HepG2 (cell line): ENCODE measurements at regions not wholly inside any gene's neighbourhood (a gene's known extent, or its start where the extent isn't known, plus 50 kb on each side); places are given as distances from the start of the nearest gene placed in this dataset.

ENCODE experiments used
- ATF1 ChIP-seq: IDR thresholded peaks from 2 replicates; pipeline ENCODE4 v1.6.1; 2016; ENCODE audit warnings: mild to moderate bottlenecking, control low read depth
- NR3C1 ChIP-seq: sonication (generic); formaldehyde crosslinking; IDR thresholded peaks from 2 replicates; pipeline ENCODE4 v1.4.0; 2020; ENCODE audit warnings: missing genetic modification reagents
- ZFP1 ChIP-seq: IDR thresholded peaks from 2 replicates; pipeline ENCODE4 v1.6.1; 2016
- ZNF841 ChIP-seq: sonication (generic); formaldehyde crosslinking; IDR thresholded peaks from 2 replicates; pipeline ENCODE4 v1.8.1; 2023; ENCODE audit warnings: missing genetic modification reagents, borderline replicate concordance
- TF ChIP-seq, protein P1 (sequence below): sonication (generic); formaldehyde crosslinking; IDR thresholded peaks from 2 replicates; pipeline ENCODE4 v1.9.0; 2021; ENCODE audit warnings: mild to moderate bottlenecking, missing genetic modification reagents
- TF ChIP-seq, protein P2 (sequence below): sonication (generic); formaldehyde crosslinking; IDR thresholded peaks from 2 replicates; pipeline ENCODE4 v1.8.0; 2022; ENCODE audit warnings: mild to moderate bottlenecking, missing genetic modification reagents, moderate library complexity
- TF ChIP-seq, protein P3 (sequence below): IDR thresholded peaks from 2 replicates; pipeline ENCODE4 v1.6.1; 2016; ENCODE audit warnings: missing genetic modification reagents, missing compliant biosample characterization

DNA sequence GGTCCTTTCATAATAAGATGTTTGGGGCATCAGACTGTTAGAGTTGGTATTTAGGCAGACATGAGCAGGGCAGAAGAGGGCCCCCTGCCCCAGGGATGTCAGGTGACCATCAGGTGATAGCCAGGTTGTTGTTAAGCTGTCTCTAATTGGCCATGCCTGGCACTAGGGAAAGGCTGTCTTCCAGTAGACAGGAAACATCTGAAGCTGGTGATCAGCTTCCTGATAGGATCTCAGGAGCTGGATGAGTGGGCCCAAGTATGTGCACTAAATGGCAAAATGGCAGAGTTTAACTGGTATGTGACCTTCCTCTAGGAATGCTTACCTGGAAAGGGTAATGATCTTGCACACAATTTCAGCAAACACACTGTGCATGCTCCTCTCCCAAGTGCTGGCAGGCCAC lies 190.7 kb downstream of the CDH26 start:
- TF ChIP-seq ZFP1 (CRISPR knock-in tag) (no peak), NR3C1 (CRISPR knock-in tag) (no peak), ATF1 (CRISPR knock-in tag) (no peak), ZNF841 (CRISPR knock-in tag) (no peak)
- TF ChIP-seq, protein P1, sequence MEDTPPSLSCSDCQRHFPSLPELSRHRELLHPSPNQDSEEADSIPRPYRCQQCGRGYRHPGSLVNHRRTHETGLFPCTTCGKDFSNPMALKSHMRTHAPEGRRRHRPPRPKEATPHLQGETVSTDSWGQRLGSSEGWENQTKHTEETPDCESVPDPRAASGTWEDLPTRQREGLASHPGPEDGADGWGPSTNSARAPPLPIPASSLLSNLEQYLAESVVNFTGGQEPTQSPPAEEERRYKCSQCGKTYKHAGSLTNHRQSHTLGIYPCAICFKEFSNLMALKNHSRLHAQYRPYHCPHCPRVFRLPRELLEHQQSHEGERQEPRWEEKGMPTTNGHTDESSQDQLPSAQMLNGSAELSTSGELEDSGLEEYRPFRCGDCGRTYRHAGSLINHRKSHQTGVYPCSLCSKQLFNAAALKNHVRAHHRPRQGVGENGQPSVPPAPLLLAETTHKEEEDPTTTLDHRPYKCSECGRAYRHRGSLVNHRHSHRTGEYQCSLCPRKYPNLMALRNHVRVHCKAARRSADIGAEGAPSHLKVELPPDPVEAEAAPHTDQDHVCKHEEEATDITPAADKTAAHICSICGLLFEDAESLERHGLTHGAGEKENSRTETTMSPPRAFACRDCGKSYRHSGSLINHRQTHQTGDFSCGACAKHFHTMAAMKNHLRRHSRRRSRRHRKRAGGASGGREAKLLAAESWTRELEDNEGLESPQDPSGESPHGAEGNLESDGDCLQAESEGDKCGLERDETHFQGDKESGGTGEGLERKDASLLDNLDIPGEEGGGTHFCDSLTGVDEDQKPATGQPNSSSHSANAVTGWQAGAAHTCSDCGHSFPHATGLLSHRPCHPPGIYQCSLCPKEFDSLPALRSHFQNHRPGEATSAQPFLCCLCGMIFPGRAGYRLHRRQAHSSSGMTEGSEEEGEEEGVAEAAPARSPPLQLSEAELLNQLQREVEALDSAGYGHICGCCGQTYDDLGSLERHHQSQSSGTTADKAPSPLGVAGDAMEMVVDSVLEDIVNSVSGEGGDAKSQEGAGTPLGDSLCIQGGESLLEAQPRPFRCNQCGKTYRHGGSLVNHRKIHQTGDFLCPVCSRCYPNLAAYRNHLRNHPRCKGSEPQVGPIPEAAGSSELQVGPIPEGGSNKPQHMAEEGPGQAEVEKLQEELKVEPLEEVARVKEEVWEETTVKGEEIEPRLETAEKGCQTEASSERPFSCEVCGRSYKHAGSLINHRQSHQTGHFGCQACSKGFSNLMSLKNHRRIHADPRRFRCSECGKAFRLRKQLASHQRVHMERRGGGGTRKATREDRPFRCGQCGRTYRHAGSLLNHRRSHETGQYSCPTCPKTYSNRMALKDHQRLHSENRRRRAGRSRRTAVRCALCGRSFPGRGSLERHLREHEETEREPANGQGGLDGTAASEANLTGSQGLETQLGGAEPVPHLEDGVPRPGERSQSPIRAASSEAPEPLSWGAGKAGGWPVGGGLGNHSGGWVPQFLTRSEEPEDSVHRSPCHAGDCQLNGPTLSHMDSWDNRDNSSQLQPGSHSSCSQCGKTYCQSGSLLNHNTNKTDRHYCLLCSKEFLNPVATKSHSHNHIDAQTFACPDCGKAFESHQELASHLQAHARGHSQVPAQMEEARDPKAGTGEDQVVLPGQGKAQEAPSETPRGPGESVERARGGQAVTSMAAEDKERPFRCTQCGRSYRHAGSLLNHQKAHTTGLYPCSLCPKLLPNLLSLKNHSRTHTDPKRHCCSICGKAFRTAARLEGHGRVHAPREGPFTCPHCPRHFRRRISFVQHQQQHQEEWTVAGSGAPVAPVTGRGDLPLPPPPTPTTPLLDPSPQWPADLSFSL: no peak
- TF ChIP-seq, protein P2, sequence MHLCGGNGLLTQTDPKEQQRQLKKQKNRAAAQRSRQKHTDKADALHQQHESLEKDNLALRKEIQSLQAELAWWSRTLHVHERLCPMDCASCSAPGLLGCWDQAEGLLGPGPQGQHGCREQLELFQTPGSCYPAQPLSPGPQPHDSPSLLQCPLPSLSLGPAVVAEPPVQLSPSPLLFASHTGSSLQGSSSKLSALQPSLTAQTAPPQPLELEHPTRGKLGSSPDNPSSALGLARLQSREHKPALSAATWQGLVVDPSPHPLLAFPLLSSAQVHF (CRISPR knock-in tag): no peak
- TF ChIP-seq, protein P3, sequence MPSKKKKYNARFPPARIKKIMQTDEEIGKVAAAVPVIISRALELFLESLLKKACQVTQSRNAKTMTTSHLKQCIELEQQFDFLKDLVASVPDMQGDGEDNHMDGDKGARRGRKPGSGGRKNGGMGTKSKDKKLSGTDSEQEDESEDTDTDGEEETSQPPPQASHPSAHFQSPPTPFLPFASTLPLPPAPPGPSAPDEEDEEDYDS (CRISPR knock-in tag): no peak
